Prostate gland (tissue), 2 donors: ENCODE measurements at regions not wholly inside any gene's neighbourhood (a gene's known extent, or its start where the extent isn't known, plus 50 kb on each side); places are given as distances from the start of the nearest gene placed in this dataset.

ENCODE experiments used
- DNase-seq: peaks from one replicate; pipeline ENCODE4 v3.0.0-alpha.2; 2019; ENCODE audit warnings: low spot score
- H3K27ac ChIP-seq, 2 donors: fragments of 200-600 bp; sonication (generic); 2 replicates each; pipeline ENCODE4 v1.5.1; 2017 to 2019
- H3K27me3 ChIP-seq: fragments of 200-600 bp; sonication (generic); replicated peaks from 2 replicates; pipeline ENCODE4 v1.5.1; 2019; ENCODE audit not compliant: insufficient read depth
- H3K36me3 ChIP-seq, 2 donors: fragments of 200-600 bp; sonication (generic); 1 replicate in 1 of 2; 2 replicates in 1 of 2; pipeline versions ENCODE4 v1.5.1 to v1.8.1; 2017 to 2019
- H3K4me1 ChIP-seq: fragments of 200-600 bp; sonication (generic); replicated peaks from 2 replicates; pipeline ENCODE4 v1.5.1; 2019
- H3K4me3 ChIP-seq, 2 donors: fragments of 200-600 bp; sonication (generic); 2 replicates each; pipeline ENCODE4 v1.5.1; 2017 to 2019
- H3K9me3 ChIP-seq: fragments of 200-600 bp; sonication (generic); 2 replicates; pipeline ENCODE4 v1.5.1; 2017
- POLR2A ChIP-seq: fragments of 450-650 bp; IDR thresholded peaks from one replicate; pipeline ENCODE4 v1.6.1; 2016; ENCODE audit warnings: antibody characterized with exemption, mild to moderate bottlenecking
- POLR2AphosphoS5 ChIP-seq: sonication (generic); formaldehyde crosslinking; IDR thresholded peaks from one replicate; pipeline ENCODE4 v1.6.1; 2017; ENCODE audit warnings: antibody characterized with exemption
- WGBS: methylation state at CpG from one replicate; pipeline ENCODE4 v1.1.5; 2018; 5-methylcytosine and 5-hydroxymethylcytosine counted together
- intact Hi-C: fragments of 100-400 bp; cut with DNase I; formaldehyde crosslinking; loops from one replicate; pipeline ENCODE4 v1.14.2; 2022
- TF ChIP-seq, protein P1 (sequence below), 4 experiments: fragments of 200-600 bp in 2 of 4; fragments of 450-650 bp in 2 of 4; sonication (generic) in 2 of 4; IDR thresholded peaks; 1 replicate in 3 of 4; 2 replicates in 1 of 4; pipeline ENCODE4 v1.5.1; 2016 to 2019; ENCODE audit warnings: antibody characterized with exemption in 4 of 4, mild to moderate bottlenecking in 2 of 4, moderate library complexity in 2 of 4

- Histone ChIP-seq H3K36me3 (no peaks in the 10 kb centered on the region), H3K27ac (no peak overlapping the region), H3K4me3 (no peak overlapping the region), H3K27me3 (no peaks in the 10 kb centered on the region), H3K4me1 (no peaks in the 10 kb centered on the region), H3K9me3 (no peaks in the 10 kb centered on the region)
- intact Hi-C loops, result no loop called here
- no peak for DNase-seq
- WGBS, result 74% methylated on average over 14 of the region's 14 CpGs
- TF ChIP-seq POLR2A, result no peak
- TF ChIP-seq, protein P1, sequence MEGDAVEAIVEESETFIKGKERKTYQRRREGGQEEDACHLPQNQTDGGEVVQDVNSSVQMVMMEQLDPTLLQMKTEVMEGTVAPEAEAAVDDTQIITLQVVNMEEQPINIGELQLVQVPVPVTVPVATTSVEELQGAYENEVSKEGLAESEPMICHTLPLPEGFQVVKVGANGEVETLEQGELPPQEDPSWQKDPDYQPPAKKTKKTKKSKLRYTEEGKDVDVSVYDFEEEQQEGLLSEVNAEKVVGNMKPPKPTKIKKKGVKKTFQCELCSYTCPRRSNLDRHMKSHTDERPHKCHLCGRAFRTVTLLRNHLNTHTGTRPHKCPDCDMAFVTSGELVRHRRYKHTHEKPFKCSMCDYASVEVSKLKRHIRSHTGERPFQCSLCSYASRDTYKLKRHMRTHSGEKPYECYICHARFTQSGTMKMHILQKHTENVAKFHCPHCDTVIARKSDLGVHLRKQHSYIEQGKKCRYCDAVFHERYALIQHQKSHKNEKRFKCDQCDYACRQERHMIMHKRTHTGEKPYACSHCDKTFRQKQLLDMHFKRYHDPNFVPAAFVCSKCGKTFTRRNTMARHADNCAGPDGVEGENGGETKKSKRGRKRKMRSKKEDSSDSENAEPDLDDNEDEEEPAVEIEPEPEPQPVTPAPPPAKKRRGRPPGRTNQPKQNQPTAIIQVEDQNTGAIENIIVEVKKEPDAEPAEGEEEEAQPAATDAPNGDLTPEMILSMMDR (IDR thresholded peaks at IDR 0.05), result no peak
- TF ChIP-seq POLR2AphosphoS5, result no peak
These were observed 808.3 kb downstream of the TFAP2A start for GRCh38 chr6:9606435-9607134.

DNA sequence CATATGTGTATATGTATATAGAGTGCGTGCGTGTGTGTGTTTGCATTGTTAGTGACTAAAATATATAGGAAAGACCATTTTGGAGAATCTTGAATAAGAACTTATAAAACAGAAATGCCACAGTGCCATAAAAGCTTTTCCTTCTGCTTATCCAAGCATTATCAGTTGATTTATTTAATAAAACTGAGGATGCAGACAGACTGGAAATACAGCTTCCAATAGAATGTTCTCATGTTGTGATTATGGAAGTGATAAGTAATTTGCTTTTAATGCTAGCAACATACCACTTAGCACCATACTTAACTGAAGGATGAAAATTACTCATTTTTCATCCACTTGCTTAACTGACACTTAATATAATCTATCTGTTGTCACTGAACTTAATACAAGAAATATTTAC lies 820.1 kb downstream of the TFAP2A start:
- Histone ChIP-seq H3K36me3 (no peaks in the 10 kb centered on the region), H3K27me3 (no peaks in the 10 kb centered on the region), H3K4me3 (no peak overlapping the region), H3K27ac (no peak overlapping the region), H3K9me3 (no peaks in the 10 kb centered on the region), H3K4me1 (no peaks in the 10 kb centered on the region)
- WGBS, result 45% methylated on average over 2 of the region's 2 CpGs
- intact Hi-C loops, result no loop called here
- no peak for DNase-seq
- TF ChIP-seq, protein P1 (IDR thresholded peaks at IDR 0.05), result no peak
- TF ChIP-seq POLR2AphosphoS5, result no peak
- no peak for TF ChIP-seq POLR2A

DNA sequence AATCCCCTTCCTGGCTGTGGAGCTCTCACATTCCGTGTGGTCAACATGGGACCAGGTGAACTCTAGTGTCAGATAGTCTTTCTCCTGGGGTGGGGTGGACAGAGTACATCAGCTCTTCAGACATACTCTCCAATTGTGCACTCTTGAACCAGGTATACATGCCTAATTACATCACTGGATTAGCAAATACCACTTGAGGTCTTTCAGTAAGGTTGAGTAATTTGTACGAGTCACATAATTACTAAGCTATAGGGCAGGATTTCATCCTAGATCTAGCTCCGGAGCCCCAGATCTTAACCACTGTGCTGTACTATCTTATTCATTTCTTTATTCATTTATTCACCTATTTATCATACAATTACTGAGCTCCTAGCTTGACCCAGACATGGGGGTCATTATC lies 821.3 kb downstream of the TFAP2A start:
- H3K27ac ChIP-seq, result no peak overlapping the region
- H3K36me3 ChIP-seq, result no peaks in the 10 kb centered on the region
- TF ChIP-seq POLR2A (no peak), POLR2AphosphoS5 (no peak)
- TF ChIP-seq, protein P1 (IDR thresholded peaks at IDR 0.05), result no peak
- no peaks in the 10 kb centered on the region for H3K9me3 ChIP-seq
- no peaks in the 10 kb centered on the region for H3K27me3 ChIP-seq
- no peak for DNase-seq
- no peak overlapping the region for H3K4me3 ChIP-seq
- intact Hi-C loops, result no loop called here
- no peaks in the 10 kb centered on the region for H3K4me1 ChIP-seq
- 86% methylated on average over 3 of the region's 3 CpGs for WGBS

DNA sequence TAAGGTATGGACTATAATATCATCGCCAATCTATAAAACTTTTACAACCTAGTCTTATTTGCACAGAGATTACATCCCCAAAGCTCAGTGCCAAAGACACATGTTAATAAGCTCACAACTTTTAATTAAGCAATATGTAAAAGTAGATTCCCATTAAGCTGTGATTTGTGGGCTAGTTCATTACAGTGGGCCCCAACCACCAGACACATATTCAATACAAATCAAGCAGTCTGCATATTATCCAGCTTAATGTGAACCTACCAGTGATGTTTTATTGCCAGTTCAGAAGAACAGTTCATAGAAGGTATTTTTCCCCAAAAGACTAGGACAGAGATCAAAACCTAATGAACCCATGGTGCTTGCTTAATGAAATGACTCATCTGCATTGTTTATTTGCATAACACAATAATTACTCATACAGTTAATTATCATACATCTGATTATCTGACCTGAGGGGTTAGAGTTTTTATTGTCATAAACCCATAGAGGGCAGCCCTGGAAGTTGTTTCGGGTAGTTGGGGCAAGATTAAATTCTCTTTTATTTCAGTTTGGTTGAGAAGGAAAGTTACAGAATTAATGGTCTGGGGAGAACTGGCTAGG lies 831.0 kb downstream of the TFAP2A start:
- 70% methylated on average over 2 of the region's 2 CpGs for WGBS
- H3K27me3 ChIP-seq, result no peaks in the 10 kb centered on the region
- intact Hi-C loops, result no loop called here
- H3K9me3 ChIP-seq, result no peaks in the 10 kb centered on the region
- no peaks in the 10 kb centered on the region for H3K4me1 ChIP-seq
- no peak overlapping the region for H3K4me3 ChIP-seq
- DNase-seq, result no peak
- H3K27ac ChIP-seq, result no peak overlapping the region
- TF ChIP-seq, protein P1 (IDR thresholded peaks at IDR 0.05), result no peak
- no peak for TF ChIP-seq POLR2AphosphoS5
- TF ChIP-seq POLR2A, result no peak
- H3K36me3 ChIP-seq, result no peaks in the 10 kb centered on the region

DNA sequence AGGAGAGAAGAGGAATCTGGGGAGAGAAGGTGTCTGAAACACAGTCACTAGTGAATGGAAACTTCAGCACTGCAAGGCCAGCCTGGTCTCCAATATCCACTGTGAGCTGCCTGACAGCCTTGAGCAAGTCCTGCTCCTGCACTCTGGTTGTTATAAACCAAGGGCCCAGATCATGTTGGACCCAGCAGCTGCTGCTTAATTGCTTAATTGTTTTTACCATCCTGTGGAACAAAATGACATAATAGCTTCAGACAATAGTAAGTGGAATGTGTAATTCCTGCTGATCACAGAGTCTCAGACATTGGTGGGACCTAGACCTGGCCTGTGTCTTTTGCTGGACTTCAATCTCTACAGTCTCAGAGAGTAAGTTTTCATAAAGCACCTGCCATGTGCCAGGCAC lies 833.7 kb downstream of the TFAP2A start:
- TF ChIP-seq, protein P1 (IDR thresholded peaks at IDR 0.05), result no peak
- TF ChIP-seq POLR2A, result no peak
- TF ChIP-seq POLR2AphosphoS5, result no peak
- intact Hi-C loops, result no loop called here
- DNase-seq, result no peak

More for the DNA sequence above, 833.7 kb downstream of the TFAP2A start:
- H3K9me3 ChIP-seq, result no peaks in the 10 kb centered on the region
- no peak overlapping the region for H3K27ac ChIP-seq
- H3K4me3 ChIP-seq, result no peak overlapping the region
- H3K27me3 ChIP-seq, result no peaks in the 10 kb centered on the region
- no peaks in the 10 kb centered on the region for H3K4me1 ChIP-seq
- no peaks in the 10 kb centered on the region for H3K36me3 ChIP-seq
